NCI-H2196 (cell line): ENCODE measurements at regions not wholly inside any gene's neighbourhood (a gene's known extent, or its start where the extent isn't known, plus 50 kb on each side); places are given as distances from the start of the nearest gene placed in this dataset.
A peak's percentile ranks its signal among the peaks of the same experiment; 100 is the strongest.

ENCODE experiments used
- DNase-seq: peaks from one replicate; lab custom pipeline; 2025; ENCODE audit not compliant: unreplicated experiment; lab: John Stamatoyannopoulos, UW

DNA sequence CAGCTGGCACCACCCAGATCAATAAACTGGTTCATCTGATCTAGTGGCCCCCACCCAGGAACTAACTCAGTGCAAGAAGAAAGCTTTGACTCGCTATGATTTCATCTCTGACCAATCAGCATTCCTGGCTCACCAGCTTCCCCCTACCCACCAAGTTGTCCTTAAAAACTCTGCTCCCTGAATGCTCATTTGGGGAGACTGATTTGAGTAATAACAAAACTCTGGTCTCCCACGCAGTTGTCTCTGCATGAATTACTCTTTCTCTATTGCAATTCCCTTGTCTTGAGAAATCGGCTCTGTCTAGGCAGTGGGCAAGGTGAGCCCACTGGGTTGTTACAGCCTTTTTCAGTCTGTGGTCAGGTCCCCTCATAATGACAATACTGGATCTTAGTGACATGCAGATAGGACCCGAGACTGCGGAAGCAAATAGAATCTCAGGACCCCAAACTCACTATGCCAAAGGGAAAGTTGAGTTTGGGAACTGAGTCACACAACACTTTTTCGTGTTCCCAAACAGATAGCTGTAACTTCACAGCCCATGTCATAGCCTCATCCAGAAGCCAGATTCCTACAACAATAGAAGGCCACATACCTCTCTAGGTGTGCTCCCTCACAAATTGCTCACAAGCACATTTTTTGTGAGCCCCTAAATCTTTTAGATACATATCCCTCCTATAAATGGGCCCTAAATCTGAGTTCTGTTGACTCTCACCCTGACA lies 175.2 kb upstream of the RAI14 start:
- DNase-seq, result no peak

DNA sequence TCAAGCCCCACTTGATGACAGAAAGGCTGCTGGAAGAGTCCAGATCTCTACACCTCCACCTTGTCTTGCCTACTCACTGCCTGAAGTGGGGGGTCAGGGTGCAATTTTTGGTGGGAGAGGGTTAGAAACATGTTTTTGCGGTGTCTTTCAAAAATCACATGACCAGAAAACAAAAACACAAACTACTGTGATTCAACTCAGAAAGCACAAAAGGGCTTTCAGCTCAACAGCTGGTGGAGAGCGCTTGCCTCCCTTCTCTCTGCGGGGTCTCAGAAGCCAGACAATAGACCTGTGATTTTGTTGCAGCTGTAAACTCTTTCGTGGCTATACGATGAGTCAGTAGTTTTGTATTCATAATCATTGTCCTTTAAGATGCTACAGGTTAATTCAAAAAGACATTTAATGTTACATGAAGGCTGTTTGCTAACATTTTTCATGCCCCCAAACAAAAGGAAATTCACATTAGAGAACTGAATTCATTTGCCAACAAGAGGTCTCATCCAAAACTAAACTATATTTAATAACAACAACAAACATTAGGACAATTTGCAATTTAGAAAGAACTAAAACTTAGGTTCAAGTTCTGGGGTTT lies 172.6 kb upstream of the RAI14 start:
- DNase-seq, result no peak

DNA sequence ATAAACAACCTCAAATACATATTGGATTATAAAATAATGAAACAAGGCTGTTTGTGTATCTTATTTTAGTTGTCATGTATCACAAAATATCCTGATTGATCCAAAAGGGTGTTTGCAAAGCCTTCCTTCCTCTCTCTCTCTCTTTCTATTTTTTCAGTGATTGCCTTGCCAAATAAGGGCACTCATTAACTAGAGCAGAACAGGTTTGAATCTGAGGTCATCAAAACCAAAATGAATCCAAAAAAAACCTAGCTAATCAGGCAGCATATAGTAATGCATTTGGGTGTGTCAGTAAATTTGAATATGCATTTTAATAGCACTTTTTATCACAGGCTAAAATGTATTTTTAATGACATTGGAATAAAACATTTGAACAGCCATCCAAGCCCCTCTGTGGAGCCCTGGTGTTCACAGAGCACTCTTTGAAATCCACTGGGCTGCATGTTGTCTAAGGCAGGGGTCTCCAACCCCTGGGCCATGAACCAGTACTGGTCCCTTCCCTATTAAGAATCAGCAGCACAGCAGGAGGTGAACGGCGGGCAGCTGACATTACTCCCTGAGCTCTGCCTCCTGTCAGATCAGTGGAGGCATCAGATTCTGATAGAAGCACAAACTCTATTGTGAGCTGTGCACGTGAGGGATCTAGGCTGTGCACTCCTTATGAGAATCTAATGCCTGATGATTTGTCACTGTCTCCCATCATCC lies 171.8 kb upstream of the RAI14 start:
- DNase-seq, result peak; percentile 73

GRCh38 chr5:34485768-34486030 lies 170.4 kb upstream of the RAI14 start:
- no peak for DNase-seq

GRCh38 chr5:34486160-34486848 lies 169.8 kb upstream of the RAI14 start:
- peak; percentile 97 for DNase-seq

GRCh38 chr5:34486849-34487158 lies 169.3 kb upstream of the RAI14 start:
- no peak for DNase-seq

DNA sequence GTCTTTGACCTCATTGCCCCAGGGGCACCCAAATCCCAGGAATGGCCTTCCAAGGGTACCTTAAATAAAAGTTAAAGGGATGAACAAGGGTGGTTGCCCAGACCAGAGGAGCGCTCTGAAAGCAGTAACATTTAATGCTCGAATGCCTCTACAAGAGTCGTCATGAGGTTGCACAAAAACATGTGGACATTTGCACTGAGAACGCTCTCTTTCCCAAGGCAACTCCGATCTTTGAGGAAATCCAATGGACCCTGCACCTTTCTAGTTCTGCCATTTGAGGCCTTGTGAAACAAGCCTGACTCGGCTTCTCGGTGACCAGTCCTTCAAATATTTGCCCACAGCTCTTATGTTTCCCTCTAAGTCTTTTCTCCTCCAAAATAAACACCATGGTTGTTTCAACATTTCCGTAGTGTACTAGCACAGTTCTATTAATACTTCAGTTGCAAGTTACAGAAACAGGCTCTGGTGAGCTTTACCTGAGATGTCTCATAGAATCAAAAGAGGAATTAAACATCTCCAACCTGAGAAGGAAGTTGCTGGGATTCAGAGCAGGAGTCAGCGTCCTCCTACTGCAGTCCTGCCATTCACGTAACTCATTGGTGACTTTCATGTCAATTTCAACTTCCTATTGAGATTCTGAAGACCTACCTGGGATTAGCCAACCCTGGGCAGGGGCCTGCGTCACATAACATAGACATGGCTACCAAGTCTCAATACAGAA lies 168.8 kb upstream of the RAI14 start:
- peak; percentile 68 for DNase-seq

GRCh38 chr5:34487956-34488355 lies 168.2 kb upstream of the RAI14 start:
- DNase-seq, result no peak

DNA sequence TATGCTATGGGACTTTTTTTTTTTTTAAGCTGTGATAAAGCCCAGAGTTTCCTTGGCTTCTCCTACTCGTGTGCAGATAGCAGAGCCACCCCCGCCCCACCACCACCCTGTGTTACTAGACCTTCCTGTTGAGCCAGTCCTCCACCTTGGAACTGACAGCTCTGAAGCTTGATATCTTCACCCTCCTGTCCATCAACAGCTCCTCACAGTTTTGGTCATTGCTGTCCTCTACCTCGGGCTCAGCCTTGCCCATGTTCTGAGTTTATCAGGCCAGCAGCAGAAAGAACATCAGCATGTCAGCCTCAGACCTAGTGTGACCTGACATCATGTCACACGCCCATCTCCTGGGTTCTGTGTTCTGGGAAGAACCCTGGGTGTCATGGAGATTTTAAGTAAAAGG lies 167.1 kb upstream of the RAI14 start:
- no peak for DNase-seq

DNA sequence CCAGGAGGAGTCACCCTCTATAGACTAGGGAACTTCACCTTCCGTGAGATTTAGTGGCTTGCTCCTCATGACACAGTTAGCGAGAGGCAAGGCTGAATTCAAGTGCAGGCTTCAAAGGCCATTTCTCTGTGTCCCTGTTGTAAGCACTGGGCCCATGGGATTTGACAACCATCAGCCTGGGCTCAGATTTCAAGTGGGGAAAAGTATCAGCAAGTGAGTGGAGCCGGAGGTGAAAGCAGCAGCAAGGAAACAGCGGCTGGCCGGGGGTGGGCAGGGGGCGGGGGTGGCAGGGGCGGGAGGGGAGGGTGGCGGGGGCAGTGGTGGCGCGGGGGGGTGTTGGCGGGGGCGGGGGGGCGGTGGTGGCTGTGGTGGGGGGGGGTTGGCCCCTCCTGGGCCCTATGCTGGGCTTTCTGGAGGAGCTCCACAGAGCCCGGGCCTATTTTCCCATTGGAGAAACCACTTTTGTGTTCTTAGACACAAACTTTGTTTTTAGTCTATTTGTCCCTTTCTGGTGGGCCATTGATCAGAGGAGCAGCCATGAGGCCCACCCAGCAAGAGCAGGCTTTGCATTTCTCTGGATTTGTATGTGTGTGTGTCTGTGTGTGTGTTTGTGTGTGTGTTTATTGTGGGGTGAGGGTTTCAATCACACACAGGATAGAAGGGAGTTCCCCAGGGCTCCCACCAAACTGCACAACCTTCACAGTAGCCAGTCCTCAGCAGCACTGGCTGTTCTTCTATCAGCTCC lies 165.4 kb upstream of the RAI14 start:
- no peak for DNase-seq

DNA sequence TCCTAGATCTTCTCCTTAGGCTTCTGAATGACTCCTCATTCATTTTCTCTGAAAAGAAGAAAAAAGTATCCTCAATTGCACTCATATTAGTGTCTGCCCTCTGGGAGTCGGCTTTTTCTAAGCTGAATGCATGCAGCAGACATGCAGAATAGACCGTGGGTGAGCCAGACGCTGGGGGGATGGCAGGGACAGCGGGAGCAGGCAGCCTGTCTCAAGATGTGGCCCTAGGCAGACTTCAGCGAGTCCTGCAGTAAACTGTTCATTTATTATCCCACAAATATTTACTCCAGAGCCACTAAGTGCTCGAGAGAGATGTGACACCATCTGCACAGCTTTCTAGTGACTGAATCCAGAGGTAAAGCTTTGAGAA lies 164.9 kb upstream of the RAI14 start:
- no peak for DNase-seq

DNA sequence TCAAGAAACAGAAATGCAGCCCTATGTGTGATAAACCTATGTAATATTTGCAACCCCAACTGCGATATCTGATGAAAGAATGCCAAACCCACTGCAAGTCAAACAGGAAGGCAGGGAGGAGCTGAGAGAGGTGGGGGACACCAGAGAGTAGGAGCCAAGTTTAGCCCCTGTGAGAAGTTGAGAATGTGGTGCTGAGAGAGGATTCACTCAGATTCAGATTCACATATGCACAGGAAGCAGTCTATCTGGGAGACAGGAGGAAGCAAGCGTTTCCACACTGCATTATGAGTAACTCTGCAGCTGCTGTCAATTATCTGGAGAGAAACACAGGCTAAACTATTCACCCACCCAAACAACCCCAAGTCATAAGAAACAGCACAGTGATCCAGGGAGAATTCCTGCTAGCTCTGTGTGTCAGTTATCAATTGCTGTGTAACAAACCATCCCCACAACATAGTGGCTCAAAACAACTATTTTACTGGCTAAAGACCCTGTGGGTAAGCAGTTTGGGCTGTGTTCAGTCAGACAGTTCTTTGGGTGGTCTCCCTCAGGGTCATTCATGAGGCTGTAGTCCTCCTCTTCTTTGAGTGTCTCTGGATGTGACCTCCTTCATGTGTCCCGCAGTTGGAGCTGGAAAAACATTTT lies 161.9 kb upstream of the RAI14 start:
- no peak for DNase-seq

DNA sequence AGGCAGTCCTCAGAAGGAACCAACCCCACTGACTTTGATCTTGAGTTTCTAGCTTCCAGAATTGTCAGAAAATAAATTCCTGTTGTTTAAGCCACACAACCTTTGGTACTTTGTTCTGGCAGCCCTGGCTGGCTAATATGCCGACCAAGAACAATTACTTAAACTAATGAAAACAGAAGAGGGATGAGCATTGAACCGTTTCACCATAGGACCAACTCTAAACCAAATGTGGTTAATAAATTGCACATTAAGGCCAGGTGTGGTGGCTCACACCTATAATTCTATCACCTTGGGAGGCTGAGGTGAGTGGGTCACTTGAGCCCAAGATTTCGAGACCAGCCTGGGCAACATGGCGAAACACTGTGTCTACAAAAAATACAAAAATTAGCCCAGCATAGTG lies 160.9 kb upstream of the RAI14 start:
- DNase-seq, result no peak

GRCh38 chr5:34496260-34496691 lies 159.9 kb upstream of the RAI14 start:
- no peak for DNase-seq

DNA sequence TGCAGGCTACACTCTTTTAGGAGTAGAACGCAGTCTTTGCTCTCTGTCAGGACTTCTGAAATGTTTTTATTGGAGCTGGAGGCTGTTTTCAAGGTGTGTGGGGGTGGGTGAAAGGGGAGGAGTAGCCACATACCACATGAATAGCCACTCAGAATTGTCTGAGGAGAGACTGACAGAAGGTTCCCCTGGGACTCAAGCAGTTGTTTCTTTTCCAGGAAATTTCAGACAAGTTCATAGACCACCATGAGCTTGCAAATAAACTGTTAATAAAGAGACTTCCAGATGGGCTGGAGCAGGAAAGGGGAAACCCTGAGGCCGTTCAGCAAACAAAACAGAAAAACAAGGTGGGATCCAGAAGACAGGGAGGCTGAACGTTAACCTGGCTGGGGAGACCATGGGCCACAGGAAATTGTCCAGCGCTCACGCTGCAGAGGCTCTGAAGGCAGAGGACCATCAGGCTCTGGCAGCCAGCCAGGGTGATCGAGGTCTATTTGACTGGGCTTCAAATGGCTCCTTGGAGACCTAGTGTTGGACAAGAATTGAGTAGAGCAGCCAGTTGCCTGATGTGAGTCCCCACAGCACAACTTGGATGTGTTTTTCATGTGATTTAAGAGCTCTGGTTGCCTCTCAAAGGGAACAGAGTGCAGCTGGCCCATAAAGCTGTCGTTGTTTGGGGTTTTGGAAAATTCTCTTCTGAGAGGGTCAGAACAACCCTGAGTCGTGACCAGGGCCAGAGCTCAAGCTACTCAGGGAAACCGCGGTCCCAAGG lies 159.2 kb upstream of the RAI14 start:
- no peak for DNase-seq

GRCh38 chr5:34497470-34497808 lies 158.7 kb upstream of the RAI14 start:
- no peak for DNase-seq

DNA sequence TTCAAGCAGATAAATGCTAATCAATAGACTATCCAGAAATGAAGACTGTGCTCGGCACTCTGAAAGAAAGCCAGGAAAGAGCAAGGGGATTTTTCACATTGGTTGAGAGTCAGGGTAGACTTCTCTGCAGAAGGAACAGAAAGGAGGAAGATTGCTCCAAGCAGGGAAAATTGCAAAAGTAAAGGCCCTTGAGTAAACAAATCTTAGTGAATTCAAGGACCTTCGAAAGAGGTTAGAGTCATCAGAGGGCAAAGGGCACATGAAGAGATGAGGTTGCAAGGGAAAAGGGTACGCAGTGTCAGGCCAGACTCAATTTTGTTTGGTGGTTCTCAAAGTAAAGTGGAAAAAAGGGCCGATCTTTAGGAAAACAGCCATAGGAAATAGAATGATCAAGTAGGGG lies 157.6 kb upstream of the RAI14 start:
- no peak for DNase-seq

DNA sequence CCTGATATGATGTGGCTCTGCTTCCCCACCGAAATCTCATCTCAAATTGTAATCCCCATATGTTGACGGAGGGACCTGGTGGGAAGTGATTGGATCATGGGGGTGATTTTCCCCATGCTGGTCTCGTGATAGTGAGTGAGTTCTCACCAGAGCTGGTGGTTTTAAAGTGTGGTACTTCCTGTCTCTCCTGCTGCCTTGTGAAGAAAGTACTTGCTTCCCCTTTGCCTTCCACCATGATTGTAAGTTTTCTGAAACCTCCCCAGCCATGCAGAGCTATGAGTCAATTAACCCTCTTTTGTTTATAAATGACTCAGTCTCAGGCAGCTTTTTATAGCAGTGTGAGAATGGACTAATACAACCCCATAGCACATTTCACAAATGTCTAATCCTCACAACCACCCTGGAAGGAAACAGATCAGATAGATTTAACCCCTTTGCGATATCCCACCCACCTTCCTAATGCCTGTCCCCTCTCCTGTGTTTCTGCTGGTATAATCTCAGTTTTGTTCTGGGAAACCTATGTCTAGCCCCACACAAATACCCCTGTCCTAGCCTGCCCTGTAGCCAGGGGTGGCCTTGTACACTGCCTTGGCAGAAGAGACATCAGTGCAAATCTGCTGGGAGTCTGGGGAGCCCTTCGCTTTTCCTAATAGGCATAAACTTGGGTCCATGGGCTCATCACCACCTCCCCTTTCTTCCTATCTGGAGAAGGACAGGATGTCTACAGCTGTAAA lies 157.0 kb upstream of the RAI14 start:
- no peak for DNase-seq

GRCh38 chr5:34500236-34500847 lies 155.8 kb upstream of the RAI14 start:
- DNase-seq, result no peak
